SHP77 (cell line): ENCODE measurements at regions not wholly inside any gene's neighbourhood (a gene's known extent, or its start where the extent isn't known, plus 50 kb on each side); places are given as distances from the start of the nearest gene placed in this dataset.

Source experiments
- DNase-seq, 2 experiments: peaks; one replicate each; lab custom pipeline; 2025; lab: John Stamatoyannopoulos, UW

- DNase-seq = no peak
Measured at GRCh38 chrX:10393241-10393640, 227.1 kb downstream of the MID1 start.

GRCh38 chrX:10393899-10394298 lies 226.5 kb downstream of the MID1 start:
- no peak for DNase-seq

GRCh38 chrX:10395179-10395578 lies 225.2 kb downstream of the MID1 start:
- no peak for DNase-seq
